Panc1 (cell line): ENCODE measurements at regions not wholly inside any gene's neighbourhood (a gene's known extent, or its start where the extent isn't known, plus 50 kb on each side); places are given as distances from the start of the nearest gene placed in this dataset.

Source experiments
- POLR2AphosphoS5 ChIP-seq: IDR thresholded peaks from 2 replicates; pipeline ENCODE4 v1.6.1; 2012; ENCODE audit warnings: mild to moderate bottlenecking, low read depth, low read length, moderate library complexity
- SIN3A ChIP-seq: IDR thresholded peaks from 2 replicates; pipeline ENCODE4 v1.6.1; 2012; ENCODE audit warnings: low read depth, mild to moderate bottlenecking, low read length, moderate library complexity, borderline replicate concordance; ENCODE audit not compliant: insufficient read depth
- TF ChIP-seq, protein P1 (sequence below): fragments of 450-650 bp; IDR thresholded peaks from 2 replicates; pipeline ENCODE4 v1.5.1; 2017; ENCODE audit warnings: mild to moderate bottlenecking

DNA sequence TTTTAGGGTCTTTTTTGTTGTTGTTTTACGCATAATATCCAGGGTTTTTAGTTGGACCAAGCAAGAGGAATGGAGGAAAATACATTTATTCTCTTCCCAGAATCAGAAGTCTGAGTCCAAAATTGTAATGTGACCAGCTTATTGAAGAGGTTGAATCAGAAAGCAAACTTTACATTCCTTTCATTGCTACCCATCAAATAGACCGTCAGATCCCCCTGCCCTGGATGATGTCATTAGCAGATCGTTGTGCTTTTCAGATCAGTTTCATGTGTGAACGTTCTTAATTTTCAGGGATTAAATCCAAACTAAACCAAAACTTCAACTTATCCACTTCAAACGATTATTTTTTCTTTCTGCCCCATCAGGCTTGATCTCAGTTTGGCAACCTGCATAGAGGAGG, 85.7 kb upstream of the NGF start:
- TF ChIP-seq, protein P1, sequence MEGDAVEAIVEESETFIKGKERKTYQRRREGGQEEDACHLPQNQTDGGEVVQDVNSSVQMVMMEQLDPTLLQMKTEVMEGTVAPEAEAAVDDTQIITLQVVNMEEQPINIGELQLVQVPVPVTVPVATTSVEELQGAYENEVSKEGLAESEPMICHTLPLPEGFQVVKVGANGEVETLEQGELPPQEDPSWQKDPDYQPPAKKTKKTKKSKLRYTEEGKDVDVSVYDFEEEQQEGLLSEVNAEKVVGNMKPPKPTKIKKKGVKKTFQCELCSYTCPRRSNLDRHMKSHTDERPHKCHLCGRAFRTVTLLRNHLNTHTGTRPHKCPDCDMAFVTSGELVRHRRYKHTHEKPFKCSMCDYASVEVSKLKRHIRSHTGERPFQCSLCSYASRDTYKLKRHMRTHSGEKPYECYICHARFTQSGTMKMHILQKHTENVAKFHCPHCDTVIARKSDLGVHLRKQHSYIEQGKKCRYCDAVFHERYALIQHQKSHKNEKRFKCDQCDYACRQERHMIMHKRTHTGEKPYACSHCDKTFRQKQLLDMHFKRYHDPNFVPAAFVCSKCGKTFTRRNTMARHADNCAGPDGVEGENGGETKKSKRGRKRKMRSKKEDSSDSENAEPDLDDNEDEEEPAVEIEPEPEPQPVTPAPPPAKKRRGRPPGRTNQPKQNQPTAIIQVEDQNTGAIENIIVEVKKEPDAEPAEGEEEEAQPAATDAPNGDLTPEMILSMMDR = no peak
- TF ChIP-seq SIN3A (no peak), POLR2AphosphoS5 (no peak)
